ENCODE measurements at regions not wholly inside any gene's neighbourhood (a gene's known extent, or its start where the extent isn't known, plus 50 kb on each side); places are given as distances from the start of the nearest gene placed in this dataset.

DNA sequence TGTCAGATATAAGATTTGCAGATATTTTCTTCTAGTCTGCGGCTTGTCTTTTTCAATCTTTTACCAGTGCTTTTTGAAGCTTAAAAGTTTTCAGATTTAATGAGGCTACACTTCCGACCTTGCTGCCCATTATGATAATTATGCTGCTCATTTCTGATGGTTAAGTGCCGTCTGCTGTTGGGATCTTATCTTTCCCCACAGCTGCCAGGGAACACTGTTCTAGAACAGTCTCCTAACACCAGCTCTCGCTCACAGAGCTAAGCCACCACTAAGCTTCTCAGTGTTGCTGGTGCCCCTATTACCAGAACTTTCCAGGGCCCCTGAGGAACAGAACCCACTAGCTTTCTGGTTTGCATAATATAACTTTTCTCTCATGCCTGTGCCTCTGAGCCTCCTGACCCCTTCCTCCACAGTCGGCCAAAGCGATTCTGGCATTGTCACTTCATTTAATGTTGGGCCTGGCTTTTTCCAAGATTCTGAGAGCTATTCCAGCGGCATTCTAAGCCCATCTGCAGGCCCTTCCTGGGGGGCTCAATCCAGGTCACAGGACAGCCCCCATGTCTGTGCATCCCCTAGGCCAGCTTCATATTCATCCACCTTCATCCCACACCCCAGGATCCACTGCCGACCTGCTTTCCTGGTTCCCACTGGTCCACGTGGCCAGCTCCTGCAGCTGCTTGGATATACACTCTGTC lies 237.0 kb downstream of the PTPRU start:
- DNase-seq: no peak

DNA sequence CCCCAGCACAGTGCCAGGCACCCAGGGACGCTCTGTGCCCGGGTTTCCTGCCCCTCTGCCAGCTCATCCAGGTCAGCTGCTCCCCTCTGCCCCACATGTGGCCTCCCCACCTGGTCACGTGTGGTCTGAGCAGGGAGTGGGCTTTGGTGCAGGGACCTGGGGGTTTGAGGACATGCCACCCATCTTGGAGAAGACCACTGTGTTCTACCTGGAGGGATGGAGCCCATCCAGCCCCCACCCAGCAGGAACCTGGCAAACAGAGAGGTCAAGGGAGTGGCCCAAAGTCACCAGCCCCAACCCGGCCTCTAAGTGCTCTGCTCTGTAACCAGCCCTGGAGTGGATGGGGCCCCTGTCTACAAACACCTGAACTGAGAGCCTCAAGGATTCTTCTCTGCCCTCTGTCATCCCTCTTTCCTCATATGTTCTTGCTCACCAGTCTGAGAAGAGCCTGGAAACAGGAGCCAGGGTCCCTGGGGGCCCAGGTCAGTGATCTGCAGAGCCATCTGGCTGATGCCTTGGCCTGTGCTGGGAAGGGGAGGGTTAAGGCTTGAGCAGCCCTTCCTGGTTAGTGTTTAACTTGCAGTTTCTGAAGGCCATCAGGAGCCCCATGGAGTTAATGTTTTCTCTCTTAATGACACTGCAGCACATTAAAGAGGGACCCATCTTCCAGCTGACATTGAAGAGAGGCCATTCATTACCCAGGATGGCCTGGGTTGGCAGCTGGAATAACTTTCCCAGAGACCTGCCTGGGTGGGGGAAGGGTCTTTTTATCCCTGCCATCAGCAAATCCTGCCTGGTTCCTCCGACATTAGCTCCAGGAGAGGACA lies 235.4 kb downstream of the PTPRU start:
- DNase-seq: no peak

DNA sequence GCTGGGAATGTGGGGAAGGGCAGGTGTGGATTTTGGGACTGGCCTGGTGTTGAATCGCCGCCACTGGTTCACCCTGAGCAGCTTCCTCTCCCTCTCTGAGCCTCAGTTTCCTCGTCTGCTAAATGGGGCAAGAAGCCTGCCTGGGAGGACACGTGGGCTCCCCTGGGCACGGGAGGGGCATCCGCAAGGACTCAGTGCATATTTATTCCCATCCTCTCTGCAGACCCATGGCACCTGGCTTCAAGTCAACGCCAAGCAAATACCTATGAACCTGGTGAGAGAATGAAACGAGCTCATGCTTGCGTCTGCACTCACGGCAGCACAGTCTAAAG lies 234.4 kb downstream of the PTPRU start:
- DNase-seq: no peak

DNA sequence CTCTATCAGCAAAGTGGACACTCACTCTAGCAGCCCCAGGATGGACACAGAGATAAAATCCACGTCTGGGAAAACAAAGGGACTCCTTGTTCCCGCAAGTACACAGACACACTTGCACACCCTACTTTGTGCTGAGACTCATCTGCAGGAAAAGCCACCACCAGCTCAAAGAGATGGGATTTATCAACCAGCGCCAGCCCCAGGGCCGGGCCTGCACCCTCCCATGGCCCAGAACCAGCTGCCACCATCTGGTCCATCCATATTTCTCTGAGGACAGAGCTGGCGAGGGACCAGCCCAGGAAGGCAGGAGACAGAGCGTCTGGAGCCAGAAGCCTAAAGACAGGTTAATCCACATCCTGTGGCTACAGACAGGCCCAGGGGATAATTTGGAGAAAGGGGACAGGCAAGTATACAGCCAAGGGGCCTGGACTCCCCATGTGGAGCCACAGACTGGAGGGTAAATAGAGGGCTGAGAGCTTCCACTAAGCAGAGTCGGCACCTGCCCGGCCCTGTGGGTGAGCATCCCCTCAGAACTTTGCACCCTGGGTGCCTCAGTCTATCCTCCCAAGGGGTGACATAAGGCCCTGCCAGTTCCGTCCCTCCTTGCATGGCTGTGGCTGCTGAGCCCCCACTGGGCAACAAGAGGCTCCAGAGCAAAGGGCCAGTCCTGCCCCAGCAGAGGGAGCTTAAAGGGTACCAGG lies 233.9 kb downstream of the PTPRU start:
- no peak for DNase-seq

DNA sequence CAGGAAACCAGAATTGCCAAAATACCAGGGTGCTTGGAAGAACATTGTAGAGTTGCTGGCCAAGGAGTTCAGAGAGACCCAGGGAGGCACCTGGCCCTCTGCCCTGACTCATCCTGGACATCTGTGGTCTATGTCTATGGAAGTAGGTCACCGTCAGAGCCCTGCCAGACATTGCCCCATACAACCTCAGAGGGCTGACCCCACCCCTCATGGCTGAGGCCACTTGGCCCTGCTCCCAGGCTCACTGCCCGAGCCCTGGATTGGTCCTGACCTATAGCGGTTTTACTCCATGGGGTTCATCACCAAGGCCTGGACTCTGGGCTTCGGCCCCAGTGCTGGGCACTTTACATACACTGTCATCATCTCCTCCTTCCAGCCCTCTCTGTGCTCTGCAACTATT lies 233.1 kb downstream of the PTPRU start:
- no peak for DNase-seq

DNA sequence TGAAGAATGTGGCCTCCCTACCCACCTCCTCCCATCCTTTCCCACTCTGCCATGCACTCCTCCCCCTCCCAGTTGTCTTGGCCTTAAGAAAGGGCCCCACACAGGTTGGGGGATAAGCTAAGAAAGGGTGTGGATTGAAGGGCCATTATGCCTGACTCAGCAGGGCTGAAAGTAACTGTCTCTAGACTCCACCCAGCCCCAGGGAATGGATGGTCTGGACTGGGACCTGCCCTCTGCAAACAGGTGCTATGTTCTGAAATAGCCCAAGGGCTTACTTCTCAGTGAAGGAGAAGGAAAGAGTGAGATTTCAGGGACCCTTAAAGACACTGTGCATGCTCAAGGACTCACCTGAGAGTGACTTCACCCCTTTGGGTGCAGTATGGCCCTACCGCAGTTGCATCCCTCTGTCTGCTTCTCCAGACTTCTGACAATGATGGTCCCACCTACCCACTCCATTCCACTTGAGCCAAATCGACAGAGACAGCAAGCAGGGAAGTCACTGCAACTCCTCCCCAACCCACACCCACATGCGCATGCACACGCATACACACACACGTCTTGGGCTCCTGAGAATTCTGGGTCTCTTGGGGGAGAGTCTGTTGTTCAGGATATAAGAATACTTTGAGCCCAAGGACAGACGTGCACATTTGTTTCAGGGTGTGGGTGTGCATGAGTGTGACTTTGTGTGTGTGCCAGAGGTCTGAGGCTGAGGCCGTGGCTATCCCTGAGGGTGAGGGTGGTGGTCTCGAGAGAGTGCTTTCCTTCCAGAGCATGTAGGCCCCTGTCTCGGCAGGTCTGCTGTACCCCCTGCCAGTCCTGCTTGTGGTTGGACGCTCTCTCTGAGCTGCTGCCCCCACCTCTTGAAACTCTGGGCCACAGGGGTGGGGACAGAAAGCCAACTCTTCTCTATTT lies 231.9 kb downstream of the PTPRU start:
- no peak for DNase-seq

DNA sequence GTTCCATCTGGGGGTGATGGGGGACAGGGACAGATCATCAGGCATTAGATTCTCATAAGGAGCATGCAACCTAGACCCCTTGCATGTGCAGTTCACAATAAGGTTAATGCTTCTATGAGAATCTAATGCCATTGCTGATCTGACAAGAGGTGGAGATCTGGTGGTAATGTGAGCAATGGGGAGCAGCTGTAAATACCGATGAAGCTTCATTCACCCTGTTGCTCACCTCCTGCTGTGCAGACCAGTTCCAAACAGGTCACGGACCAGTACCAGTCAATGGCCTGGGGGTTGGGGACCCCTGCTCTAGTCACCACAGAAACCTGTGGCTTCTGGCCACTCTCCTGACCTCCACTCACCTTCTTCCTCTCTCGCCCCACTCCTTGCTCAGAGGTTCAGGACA lies 229.9 kb downstream of the PTPRU start:
- DNase-seq: no peak

DNA sequence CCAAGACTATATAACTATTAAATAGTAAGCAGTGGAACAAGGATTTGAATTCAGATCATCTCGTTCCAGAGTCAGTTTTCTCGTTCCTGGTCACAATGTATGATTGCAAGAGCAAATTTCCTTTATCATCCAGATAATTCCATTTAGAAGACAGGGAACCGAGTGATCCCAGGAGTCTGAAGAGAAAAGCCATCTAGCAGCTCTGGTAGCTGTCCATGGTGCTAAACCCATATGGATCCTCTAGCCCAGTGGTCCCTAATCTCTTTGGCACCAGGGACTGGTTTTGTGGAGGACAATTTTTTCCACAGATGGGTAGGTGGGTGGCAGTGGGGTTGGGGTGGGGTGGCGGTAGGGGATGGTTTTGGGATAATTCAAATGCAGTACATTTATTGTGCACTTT lies 229.4 kb downstream of the PTPRU start:
- peak in 1 of 2 experiments; percentile 0 for DNase-seq

DNA sequence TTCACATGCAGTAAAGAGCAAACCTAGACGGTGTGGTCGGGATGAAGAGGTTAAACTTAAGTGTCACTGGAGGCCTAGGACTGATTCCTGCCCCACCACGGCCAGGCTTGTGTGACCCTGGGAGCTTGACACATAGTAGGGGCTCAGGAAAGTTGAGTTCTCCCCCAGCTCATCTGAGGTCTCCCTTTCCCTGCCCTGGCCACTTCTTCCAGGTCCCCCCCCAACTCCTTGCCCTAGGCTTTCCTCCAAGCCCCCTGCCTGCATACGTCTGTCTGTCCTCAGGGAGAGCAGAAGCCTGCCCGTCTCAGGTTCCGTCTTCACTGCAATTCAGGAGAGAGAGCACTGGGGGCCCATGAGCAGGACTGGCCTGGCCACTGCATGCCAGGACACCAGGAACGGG lies 225.8 kb downstream of the PTPRU start:
- no peak for DNase-seq

DNA sequence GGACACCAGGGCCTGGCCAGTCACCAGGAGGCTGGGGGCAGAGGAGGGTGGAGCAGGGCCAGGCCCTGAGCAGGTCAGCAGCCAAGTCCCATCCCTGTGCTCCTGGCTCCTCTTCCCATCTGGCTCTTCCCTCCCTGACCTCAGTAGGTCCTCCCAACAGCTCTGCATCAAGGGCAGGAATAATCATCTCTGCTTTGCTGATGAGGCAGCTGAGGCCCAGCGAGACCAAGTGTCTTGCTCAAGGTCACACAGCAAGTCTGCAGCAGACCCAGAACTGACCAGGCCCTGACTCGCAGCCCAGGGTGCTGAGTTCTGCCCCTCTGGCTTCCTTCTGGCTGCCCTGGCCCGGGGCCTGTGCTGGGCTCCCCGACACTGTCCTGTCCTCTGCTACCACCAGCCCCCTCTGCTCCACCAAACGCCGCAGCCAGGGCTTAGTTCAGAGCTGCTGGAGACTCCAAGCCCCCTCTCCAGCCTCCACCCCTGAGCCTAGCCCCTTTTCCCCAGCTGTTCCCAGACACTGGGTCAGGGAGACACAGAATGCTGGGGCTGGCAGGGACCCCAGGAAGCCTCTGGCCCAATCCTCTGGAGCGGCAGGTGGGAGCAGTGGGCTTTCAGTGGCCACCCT lies 224.9 kb downstream of the PTPRU start:
- DNase-seq: no peak

DNA sequence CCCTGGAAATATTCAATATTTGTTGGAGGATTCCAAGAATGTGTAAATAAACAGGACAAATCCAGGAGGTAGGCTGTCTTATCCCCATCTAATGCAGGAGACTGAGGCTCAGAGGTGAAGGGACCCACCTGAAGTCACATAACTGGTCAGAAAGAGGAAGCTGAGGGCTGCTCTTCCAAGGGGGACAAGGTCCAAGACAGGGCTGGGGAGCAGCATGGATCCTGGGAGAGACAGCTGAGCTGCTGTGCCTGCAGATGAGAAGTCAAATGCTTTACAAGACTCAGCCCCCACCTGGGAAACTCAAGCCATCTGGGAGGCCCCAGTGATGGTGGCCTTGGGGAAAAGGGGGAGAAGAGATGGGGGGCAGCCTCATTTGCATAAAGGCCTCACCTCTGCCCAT lies 224.4 kb downstream of the PTPRU start:
- DNase-seq: no peak

DNA sequence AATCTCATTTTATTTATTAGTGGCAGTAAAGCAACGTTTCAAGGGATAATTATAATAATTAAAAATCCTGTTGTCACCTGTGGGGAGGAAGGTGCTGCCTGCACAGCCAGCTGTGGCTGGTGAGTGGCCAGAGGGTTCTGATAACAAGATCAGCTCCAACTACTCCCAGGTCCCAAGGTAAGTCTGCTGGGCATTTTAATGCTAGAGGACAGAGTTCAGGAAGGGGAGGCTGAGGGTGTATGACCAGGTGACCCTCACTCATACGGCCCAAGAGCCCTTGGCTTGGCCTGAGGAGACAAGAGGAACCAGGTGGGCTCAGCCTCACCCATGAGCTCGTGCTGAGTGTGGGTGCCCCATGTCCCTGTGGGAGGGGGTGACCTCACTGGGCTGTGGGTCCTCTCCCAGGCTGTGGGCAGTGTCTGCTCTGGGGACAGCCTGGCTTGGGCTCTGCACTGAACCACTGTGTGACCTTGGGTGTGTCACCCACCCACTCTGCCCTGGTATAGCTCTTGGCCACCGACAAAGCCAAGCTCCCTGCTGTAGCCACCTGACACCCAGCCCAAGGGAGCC lies 223.8 kb downstream of the PTPRU start:
- no peak for DNase-seq

DNA sequence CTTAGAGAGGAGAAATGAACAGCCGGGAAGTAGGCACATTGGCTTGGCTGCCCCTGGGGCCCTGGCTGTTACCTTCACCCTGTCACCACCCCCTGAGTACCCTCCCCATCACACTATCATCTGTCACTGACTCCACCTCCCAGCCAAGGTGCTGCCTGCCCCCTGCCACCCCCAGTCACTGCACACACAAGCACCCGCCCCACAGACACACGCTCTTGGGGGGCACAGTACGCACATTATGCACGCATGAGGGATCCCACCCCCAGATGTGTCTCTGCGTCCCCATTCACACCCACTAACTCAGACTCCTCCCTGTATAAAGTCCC lies 223.3 kb downstream of the PTPRU start:
- no peak for DNase-seq

DNA sequence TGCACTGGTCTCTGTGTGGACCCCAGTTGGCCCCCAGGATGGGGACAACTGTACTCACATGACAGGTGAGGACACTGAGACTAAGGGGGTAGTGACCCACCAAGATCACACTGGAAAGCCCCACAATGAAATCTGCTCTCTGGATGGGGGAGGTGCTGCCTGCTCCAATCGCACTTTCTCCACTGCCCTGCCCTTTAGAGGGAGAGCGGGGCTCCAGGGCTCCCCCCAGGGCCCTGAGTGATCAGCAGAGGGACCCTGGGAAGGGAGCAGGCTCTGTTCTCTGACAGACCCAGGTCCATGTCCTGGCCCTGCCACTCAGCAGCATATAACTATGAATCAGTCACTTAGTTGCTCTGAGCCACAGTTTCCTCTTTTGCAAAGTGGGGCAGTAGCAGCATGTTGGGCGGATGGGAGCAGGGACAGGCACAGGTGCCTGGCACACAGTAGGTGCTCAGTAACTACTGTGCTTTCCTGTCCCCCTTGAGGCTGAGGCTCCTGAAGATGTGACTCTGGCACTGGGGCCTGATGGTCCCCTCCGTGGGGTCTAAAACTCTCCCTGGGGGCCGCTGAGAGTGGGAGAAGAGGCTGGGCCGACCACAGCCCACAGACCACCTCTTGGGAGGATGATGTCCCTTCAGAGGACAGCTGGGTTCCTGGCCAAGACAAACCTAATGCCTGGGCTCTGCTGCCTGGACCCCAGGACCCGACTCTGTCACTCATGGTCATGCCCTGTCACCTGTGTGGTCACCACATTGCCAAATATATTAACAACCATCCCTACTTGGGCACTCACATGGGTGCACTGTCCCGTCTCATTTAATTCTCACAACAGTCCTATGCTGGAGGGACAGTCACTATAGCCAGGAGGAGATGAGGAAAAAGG lies 222.7 kb downstream of the PTPRU start:
- DNase-seq: no peak

DNA sequence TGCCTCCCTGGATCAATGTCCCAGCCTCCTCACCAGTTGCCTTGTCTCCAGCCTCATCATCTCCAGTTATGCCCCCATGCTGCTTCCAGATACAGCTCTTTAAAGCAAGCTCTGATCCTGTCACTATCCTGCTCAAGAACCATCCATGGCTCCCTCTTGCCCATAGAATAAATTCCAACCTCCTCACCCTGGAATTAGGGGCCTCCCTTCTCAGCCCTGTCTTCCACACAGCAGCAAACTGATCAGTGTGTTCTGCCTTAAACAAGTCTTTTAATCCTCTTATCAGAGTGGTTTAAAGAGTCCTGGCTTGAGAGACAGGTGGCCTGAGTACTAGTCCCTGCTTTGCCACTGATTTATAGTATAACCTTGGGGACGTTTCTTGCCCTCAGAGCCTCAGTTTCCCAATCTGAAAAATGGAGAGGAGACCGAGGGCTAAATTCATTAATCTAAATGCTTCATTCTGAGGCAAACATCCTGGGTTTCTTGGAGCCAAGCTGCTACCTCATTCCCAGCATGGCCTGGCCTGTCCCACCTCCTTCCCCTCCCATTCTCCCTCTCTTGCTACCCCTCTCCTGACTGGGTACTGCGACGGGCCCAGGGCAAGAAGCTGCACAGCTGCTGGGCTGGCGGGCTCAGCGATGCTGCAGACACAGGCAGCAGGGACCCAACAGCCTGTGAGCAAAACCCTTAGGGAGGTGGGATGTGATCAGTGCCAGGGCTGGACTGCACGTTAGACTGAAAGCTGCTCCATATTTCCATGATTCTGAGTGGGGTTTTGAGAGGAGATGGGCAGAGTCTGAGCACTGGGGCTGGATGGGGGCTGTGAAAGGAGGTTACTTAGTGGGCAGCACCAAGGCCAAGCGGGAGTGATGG lies 221.4 kb downstream of the PTPRU start:
- no peak for DNase-seq

DNA sequence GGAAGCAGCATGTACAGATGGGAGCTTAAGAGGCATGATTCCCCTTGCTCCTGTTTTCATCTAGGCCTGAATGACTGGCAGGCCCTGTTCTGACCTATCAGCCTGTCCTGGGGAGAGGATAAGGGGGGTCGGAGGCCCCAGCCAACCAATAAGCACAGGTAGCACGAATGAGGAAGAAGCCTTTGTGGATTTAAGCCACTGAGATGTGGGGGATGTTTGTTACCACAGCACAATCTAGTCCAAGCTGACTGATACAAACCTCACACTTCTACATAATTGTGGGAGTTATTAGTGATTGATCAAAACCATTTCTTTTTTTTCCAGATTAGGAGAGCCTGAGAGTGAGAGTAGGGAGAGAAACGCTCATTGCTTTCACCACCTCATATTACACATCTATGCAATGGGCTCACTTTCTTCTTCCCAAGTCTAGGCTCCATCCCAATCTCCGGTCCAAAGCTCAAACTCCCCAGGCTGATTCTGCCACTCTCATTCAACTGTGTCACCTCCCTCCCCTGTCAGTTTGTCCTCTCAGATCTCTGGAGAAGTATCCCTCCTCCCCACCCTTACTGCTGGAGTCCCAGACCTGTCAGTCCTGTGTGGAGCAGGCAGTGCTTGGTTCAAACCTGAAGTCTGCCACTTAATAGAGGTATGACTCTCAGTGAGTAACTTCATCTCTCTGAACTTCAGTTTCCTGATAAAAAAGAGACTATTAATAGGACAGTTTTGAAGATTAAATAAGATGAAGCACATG lies 220.5 kb downstream of the PTPRU start:
- DNase-seq: no peak

DNA sequence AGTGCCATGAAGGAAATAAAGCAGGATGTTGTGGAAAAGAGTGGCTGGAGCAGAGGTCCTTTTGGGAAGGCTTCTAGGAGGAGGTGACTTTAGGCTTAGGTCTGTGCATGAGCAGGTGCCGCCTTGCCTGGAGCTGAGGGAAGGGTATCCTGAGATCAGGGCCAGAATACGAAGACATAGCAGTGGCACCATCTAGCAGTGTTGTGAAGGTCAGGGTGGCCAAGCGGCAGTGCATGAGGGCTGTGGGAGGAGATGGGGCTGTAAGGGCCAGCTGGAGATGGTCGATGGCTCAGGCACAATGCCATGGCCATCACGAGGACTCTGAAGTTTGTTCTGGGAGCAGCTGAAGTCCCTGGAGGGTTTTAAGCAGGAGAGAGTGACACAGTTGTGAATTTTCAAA lies 219.5 kb downstream of the PTPRU start:
- no peak for DNase-seq

DNA sequence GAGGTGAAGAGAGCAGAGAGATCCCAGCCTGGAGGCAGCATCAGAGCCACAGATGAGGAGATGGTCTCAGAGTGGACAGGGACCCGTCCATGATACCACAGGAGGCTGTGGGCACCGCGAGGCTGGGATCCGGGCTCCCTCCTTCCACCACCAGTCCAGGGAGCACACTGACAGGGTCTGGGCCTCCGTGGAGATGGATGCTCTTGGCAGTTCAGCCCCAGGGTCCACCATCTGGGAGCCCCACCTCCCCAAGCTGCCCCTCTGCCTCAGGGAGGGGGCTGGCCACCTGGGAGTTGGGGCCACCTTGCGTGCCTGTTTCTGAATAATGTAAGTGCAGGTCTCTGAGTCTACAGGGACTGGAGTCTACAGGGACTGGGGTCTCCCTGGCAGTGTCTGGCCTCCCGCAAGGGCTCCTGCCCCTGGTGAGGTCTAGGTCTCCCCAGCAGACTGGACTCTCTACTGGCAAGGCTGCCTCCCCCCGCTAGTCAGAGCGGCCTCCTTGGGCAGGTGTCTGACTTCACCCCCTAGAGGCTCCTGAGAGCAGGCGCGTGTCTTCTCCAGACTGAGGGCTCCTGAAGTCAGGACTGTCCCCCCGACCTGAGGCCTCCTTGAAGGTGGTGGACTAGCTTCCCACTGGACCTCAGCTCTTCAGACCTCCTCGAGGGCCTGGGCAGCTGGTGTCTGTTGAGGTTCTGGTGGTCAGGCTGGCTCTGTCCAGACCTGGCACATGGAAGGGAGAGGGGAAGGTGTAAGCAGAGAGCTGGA lies 218.5 kb downstream of the PTPRU start:
- no peak for DNase-seq
